Astrocyte of the cerebellum (primary cell): ENCODE measurements at regions not wholly inside any gene's neighbourhood (a gene's known extent, or its start where the extent isn't known, plus 50 kb on each side); places are given as distances from the start of the nearest gene placed in this dataset.
A peak's percentile ranks its signal among the peaks of the same experiment; 100 is the strongest.

ENCODE experiments used
- DNase-seq: peaks from one replicate; pipeline ENCODE4 v3.0.0-alpha.2; 2011; ENCODE audit warnings: low read depth
- H3K4me3 ChIP-seq: 2 replicates; pipeline ENCODE4 v1.5.1; 2011; ENCODE audit warnings: mild to moderate bottlenecking, low read depth, low read length, moderate library complexity
- in situ Hi-C: cut with HindIII; loops from 2 replicates; pipeline ENCODE4 v1.10.0; 2017; ENCODE audit warnings: low sequenced_read_pairs
- TF ChIP-seq, protein P1 (sequence below): IDR thresholded peaks from 2 replicates; pipeline ENCODE4 v1.5.1; 2012; ENCODE audit warnings: low read length, low read depth, moderate library complexity, mild to moderate bottlenecking; ENCODE audit errors: missing control alignments

GRCh38 chr3:178302966-178303930 lies 233.0 kb upstream of the KCNMB2 start:
- H3K4me3 ChIP-seq: no peak overlapping the region
- TF ChIP-seq, protein P1, sequence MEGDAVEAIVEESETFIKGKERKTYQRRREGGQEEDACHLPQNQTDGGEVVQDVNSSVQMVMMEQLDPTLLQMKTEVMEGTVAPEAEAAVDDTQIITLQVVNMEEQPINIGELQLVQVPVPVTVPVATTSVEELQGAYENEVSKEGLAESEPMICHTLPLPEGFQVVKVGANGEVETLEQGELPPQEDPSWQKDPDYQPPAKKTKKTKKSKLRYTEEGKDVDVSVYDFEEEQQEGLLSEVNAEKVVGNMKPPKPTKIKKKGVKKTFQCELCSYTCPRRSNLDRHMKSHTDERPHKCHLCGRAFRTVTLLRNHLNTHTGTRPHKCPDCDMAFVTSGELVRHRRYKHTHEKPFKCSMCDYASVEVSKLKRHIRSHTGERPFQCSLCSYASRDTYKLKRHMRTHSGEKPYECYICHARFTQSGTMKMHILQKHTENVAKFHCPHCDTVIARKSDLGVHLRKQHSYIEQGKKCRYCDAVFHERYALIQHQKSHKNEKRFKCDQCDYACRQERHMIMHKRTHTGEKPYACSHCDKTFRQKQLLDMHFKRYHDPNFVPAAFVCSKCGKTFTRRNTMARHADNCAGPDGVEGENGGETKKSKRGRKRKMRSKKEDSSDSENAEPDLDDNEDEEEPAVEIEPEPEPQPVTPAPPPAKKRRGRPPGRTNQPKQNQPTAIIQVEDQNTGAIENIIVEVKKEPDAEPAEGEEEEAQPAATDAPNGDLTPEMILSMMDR: no peak
- in situ Hi-C loops: no loop called here
- no peak for DNase-seq

- no peak overlapping the region for H3K4me3 ChIP-seq
- TF ChIP-seq, protein P1: no peak
- peak; percentile 49 for DNase-seq
- in situ Hi-C loops: no loop called here
These were observed 231.3 kb upstream of the KCNMB2 start for GRCh38 chr3:178304758-178305467.

GRCh38 chr3:178306432-178307115 lies 229.7 kb upstream of the KCNMB2 start:
- TF ChIP-seq, protein P1: no peak
- no peak for DNase-seq
- in situ Hi-C loops: no loop called here
- no peak overlapping the region for H3K4me3 ChIP-seq

DNA sequence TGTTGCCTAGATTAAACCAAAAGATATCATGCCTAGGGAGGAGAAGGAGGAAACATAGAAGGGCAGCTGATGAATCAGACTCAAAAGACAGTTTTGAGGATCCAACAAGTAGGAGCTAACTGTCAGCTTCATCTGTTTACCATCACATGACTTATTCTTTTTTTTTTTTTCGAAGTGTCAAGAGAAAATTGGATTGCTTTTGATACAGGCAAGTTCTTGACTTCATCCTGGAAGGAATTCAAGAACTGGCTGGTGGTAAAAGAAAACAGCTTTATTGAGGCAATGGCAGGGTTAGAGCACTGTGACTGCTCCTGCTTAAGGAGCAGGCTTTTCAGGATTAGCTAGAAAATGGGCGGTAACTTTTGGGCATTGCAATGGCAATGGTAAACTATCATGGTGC lies 227.5 kb upstream of the KCNMB2 start:
- in situ Hi-C loops: no loop called here
- DNase-seq: no peak
- H3K4me3 ChIP-seq: no peak overlapping the region
- TF ChIP-seq, protein P1: no peak

GRCh38 chr3:178310949-178311348 lies 225.3 kb upstream of the KCNMB2 start:
- in situ Hi-C loops: no loop called here
- H3K4me3 ChIP-seq: no peak overlapping the region

GRCh38 chr3:178313716-178314115 lies 222.5 kb upstream of the KCNMB2 start:
- in situ Hi-C loops: no loop called here
- no peak overlapping the region for H3K4me3 ChIP-seq
- TF ChIP-seq, protein P1: no peak
- DNase-seq: no peak

More at GRCh38 chr3:178310949-178311348, 225.3 kb upstream of the KCNMB2 start:
- TF ChIP-seq, protein P1: no peak
- no peak for DNase-seq
